K562 (cell line): ENCODE measurements at regions not wholly inside any gene's neighbourhood (a gene's known extent, or its start where the extent isn't known, plus 50 kb on each side); places are given as distances from the start of the nearest gene placed in this dataset.

ENCODE experiments used
- ATAC-seq: fragments of 200-7000 bp; cut with Tn5 transposase; 3 replicates; pipeline ENCODE4 v1.9.1; 2020; ENCODE audit warnings: moderate library complexity
- BruUV-seq: library from RNA; stranded (reverse); fragments of 400-500 nt; replicated peaks from 2 replicates; lab custom pipeline; 2021; lab: Mats Ljungman, UMichigan
- CTCF ChIA-PET: fragments of 300-600 bp; formaldehyde crosslinking; extraction: SDS; loops from one replicate; lab custom pipeline; 2021; ENCODE audit warnings: low intra/inter-chr PET ratio; lab: Yijun Ruan, JAX
- POLR2A ChIA-PET: fragments of 300-600, 350-650 bp; sonication (Branson Sonifier 250); formaldehyde crosslinking; extraction: SDS; loops from one replicate; lab custom pipeline; 2021; ENCODE audit warnings: antibody characterized with exemption, inconsistent platforms; lab: Yijun Ruan, JAX
- DNase-seq, 4 experiments: peaks; one replicate each; pipeline versions ENCODE4 v3.0.0 to v3.0.0-alpha.2; 2011 to 2018; ENCODE audit warnings: low spot score in 3 of 4, mixed read lengths in 3 of 4; ENCODE audit errors: extremely low read depth in 1 of 4
- FAIRE-seq: peaks from 2 replicates; lab custom pipeline; 2011; peaks lifted over from hg19 to GRCh38; lab: Jason Lieb, UNC
- H2AFZ ChIP-seq: 2 replicates; pipeline ENCODE4 v1.6.0; 2011; ENCODE audit warnings: low read depth, low read length, control low read depth, inconsistent platforms
- H3K27ac ChIP-seq: fragments of 200-600 bp; 3 replicates; pipeline ENCODE4 v1.8.0; 2011; ENCODE audit warnings: low read depth, mild to moderate bottlenecking, control low read depth, inconsistent platforms, low read length, moderate library complexity, mixed read lengths; ENCODE audit errors: extremely low read depth
- H3K27me3 ChIP-seq, 2 experiments: fragments of 300-600 bp in 1 of 2; 2 replicates in 1 of 2; 3 replicates in 1 of 2; pipeline versions ENCODE4 v1.6.0 to v1.8.0; 2011; ENCODE audit warnings: inconsistent platforms in 2 of 2, low read length in 2 of 2, mild to moderate bottlenecking in 1 of 2, mixed read lengths in 1 of 2, moderate library complexity in 1 of 2; ENCODE audit not compliant: control insufficient read depth in 2 of 2, insufficient read depth in 2 of 2
- H3K36me3 ChIP-seq: fragments of 300-600 bp; 3 replicates; pipeline ENCODE4 v1.8.0; 2011; ENCODE audit warnings: mild to moderate bottlenecking, low read length, inconsistent platforms; ENCODE audit not compliant: control insufficient read depth, insufficient read depth
- H3K4me1 ChIP-seq, 2 experiments: fragments of 200-600 bp in 1 of 2; replicated peaks in 1 of 2; 2 replicates in 1 of 2; 3 replicates in 1 of 2; pipeline versions ENCODE4 v1.5.1 to v1.8.0; 2011; ENCODE audit warnings: inconsistent platforms in 2 of 2, low read length in 2 of 2, mild to moderate bottlenecking in 1 of 2, mixed read lengths in 1 of 2, moderate library complexity in 1 of 2; ENCODE audit not compliant: control insufficient read depth in 2 of 2, insufficient read depth in 2 of 2
- H3K4me2 ChIP-seq: 2 replicates; pipeline ENCODE4 v1.6.1; 2011; ENCODE audit warnings: low read length, control low read depth, inconsistent platforms, mixed read lengths; ENCODE audit not compliant: insufficient read depth
- H3K4me3 ChIP-seq: fragments of 200-600 bp; sonication (generic), shearing (Covaris generic); 2 replicates; pipeline ENCODE4 v1.5.1; 2016; ENCODE audit warnings: control low read depth, inconsistent platforms
- H3K79me2 ChIP-seq: fragments of 200-600 bp; 3 replicates; pipeline ENCODE4 v1.8.0; 2011; ENCODE audit warnings: low read length, inconsistent platforms; ENCODE audit not compliant: control insufficient read depth, insufficient read depth
- H3K9ac ChIP-seq, 2 experiments: 2 replicates each; pipeline versions ENCODE4 v1.6.0 to v1.6.1; 2011; ENCODE audit warnings: low read depth in 2 of 2, low read length in 2 of 2, control low read depth in 1 of 2, inconsistent platforms in 1 of 2, mild to moderate bottlenecking in 1 of 2, mixed read lengths in 1 of 2; ENCODE audit not compliant: insufficient read depth in 1 of 2
- H3K9me1 ChIP-seq: one replicate; pipeline ENCODE4 v1.6.0; 2011; ENCODE audit warnings: inconsistent platforms, mild to moderate bottlenecking, low read length, moderate library complexity; ENCODE audit not compliant: control insufficient read depth, insufficient read depth
- H3K9me3 ChIP-seq: replicated peaks from 2 replicates; pipeline ENCODE4 v1.5.1; 2011; ENCODE audit warnings: low read depth, low read length, inconsistent platforms; ENCODE audit not compliant: control insufficient read depth, insufficient read depth
- H4K20me1 ChIP-seq: replicated peaks from 2 replicates; pipeline ENCODE4 v1.6.1; 2011; ENCODE audit warnings: low read length, inconsistent platforms, mixed read lengths; ENCODE audit not compliant: control insufficient read depth, insufficient read depth
- BACH1 ChIP-seq: fragments of 200-800 bp; sonication (Bioruptor generic); IDR thresholded peaks from 2 replicates; pipeline ENCODE4 v1.6.1; 2016; ENCODE audit warnings: missing genetic modification characterization, missing compliant biosample characterization
- ETV1 ChIP-seq: fragments of 450-650 bp; conservative IDR thresholded peaks from 2 replicates; pipeline ENCODE4 v1.6.1; 2016; ENCODE audit warnings: missing genetic modification characterization, control low read depth, low read depth, missing compliant biosample characterization
- FOXK2 ChIP-seq, 2 experiments: fragments of 450-650 bp; IDR thresholded peaks in 1 of 2; conservative IDR thresholded peaks in 1 of 2; 2 replicates each; pipeline ENCODE4 v1.6.1; 2016; ENCODE audit warnings: low read depth in 2 of 2, mild to moderate bottlenecking in 1 of 2
- MEF2A ChIP-seq: IDR thresholded peaks from 2 replicates; pipeline ENCODE4 v1.6.1; 2011; ENCODE audit warnings: low read depth, mild to moderate bottlenecking, low read length, moderate library complexity; ENCODE audit not compliant: control insufficient read depth
- ZC3H8 ChIP-seq: fragments of 450-650 bp; IDR thresholded peaks from 2 replicates; pipeline ENCODE4 v1.6.1; 2017
- ZNF165 ChIP-seq: fragments of 250-450 bp; sonication (Bioruptor Pico); IDR thresholded peaks from 2 replicates; pipeline ENCODE4 v1.4.0; 2020; ENCODE audit warnings: borderline replicate concordance
- in situ Hi-C: fragments of 300-500 bp; cut with MboI; formaldehyde crosslinking; loops from 4 replicates; pipeline ENCODE4 v1.15.0; 2018; ENCODE audit warnings: inconsistent platforms, mixed read lengths
- intact Hi-C: fragments of 100-400 bp; cut with micrococcal nuclease; formaldehyde crosslinking; loops from 2 replicates; pipeline ENCODE4 v1.14.2; 2022
- TF ChIP-seq, protein P1 (sequence below): sonication (generic); formaldehyde crosslinking; IDR thresholded peaks from 2 replicates; pipeline ENCODE4 v1.8.1; 2023; ENCODE audit warnings: mild to moderate bottlenecking, missing genetic modification reagents
- TF ChIP-seq, protein P2 (sequence below), 3 experiments: fragments of 200-800 bp in 1 of 3; fragments of 250-450 bp in 1 of 3; fragments of 450-650 bp in 1 of 3; sonication (Bioruptor Pico) in 1 of 3; sonication (Bioruptor generic) in 1 of 3; formaldehyde crosslinking in 1 of 3; IDR thresholded peaks; 2 replicates each; pipeline versions ENCODE4 v1.6.1 to v1.8.0; 2016 to 2022; ENCODE audit warnings: mild to moderate bottlenecking in 2 of 3, missing genetic modification characterization in 2 of 3, missing compliant biosample characterization in 1 of 3, moderate library complexity in 1 of 3

DNA sequence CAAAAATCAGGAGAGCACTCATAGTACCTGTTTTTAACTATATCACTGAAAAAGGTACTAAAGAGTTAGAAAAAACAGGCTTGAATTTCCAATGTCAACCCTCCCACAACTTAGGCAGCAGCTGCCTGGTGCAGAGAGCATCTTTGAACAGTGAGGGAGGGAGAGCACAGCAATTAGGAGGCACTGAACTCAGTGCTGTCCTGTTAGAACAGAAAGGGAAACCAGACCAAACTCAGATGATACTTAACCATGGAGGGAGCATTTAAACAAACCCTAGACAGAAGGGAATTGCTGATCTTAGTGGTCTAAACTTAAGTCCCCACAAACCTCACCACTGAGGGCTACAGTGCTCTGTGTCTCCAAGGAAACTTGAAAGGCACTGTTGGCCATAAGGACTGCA lies 179.2 kb upstream of the AGTR1 start:
- H3K4me2 ChIP-seq: no peak overlapping the region
- POLR2A ChIA-PET: no interaction called here
- ATAC-seq (no peak), FAIRE-seq (no peak), DNase-seq (no peak)
- intact Hi-C loops: no loop called here
- CTCF ChIA-PET: no interaction called here
- H4K20me1 ChIP-seq: no peaks in the 10 kb centered on the region
- no peaks in the 10 kb centered on the region for H3K36me3 ChIP-seq
- in situ Hi-C loops: no loop called here
- H3K9me3 ChIP-seq: no peaks in the 10 kb centered on the region
- no peaks in the 10 kb centered on the region for H3K27me3 ChIP-seq
- H2AFZ ChIP-seq: no peak overlapping the region
- no peak overlapping the region for H3K27ac ChIP-seq
- no peaks in the 10 kb centered on the region for H3K79me2 ChIP-seq
- H3K4me1 ChIP-seq: no peaks in the 10 kb centered on the region
- H3K9ac ChIP-seq: no peak overlapping the region
- BruUV-seq: no TSS peak
- H3K4me3 ChIP-seq: no peak overlapping the region
- no peaks in the 10 kb centered on the region for H3K9me1 ChIP-seq
- TF ChIP-seq, protein P1, sequence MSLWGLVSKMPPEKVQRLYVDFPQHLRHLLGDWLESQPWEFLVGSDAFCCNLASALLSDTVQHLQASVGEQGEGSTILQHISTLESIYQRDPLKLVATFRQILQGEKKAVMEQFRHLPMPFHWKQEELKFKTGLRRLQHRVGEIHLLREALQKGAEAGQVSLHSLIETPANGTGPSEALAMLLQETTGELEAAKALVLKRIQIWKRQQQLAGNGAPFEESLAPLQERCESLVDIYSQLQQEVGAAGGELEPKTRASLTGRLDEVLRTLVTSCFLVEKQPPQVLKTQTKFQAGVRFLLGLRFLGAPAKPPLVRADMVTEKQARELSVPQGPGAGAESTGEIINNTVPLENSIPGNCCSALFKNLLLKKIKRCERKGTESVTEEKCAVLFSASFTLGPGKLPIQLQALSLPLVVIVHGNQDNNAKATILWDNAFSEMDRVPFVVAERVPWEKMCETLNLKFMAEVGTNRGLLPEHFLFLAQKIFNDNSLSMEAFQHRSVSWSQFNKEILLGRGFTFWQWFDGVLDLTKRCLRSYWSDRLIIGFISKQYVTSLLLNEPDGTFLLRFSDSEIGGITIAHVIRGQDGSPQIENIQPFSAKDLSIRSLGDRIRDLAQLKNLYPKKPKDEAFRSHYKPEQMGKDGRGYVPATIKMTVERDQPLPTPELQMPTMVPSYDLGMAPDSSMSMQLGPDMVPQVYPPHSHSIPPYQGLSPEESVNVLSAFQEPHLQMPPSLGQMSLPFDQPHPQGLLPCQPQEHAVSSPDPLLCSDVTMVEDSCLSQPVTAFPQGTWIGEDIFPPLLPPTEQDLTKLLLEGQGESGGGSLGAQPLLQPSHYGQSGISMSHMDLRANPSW (CRISPR knock-in tag): no peak
- TF ChIP-seq BACH1: no peak
- TF ChIP-seq ZNF165: no peak
- TF ChIP-seq FOXK2 (conservative IDR thresholded peaks at IDR 0.05 in 1 of 2, IDR thresholded peaks at IDR 0.05 in 1 of 2; ENCODE audit: low read depth in 2 of 2): no peak
- TF ChIP-seq MEF2A: no peak
- TF ChIP-seq, protein P2, sequence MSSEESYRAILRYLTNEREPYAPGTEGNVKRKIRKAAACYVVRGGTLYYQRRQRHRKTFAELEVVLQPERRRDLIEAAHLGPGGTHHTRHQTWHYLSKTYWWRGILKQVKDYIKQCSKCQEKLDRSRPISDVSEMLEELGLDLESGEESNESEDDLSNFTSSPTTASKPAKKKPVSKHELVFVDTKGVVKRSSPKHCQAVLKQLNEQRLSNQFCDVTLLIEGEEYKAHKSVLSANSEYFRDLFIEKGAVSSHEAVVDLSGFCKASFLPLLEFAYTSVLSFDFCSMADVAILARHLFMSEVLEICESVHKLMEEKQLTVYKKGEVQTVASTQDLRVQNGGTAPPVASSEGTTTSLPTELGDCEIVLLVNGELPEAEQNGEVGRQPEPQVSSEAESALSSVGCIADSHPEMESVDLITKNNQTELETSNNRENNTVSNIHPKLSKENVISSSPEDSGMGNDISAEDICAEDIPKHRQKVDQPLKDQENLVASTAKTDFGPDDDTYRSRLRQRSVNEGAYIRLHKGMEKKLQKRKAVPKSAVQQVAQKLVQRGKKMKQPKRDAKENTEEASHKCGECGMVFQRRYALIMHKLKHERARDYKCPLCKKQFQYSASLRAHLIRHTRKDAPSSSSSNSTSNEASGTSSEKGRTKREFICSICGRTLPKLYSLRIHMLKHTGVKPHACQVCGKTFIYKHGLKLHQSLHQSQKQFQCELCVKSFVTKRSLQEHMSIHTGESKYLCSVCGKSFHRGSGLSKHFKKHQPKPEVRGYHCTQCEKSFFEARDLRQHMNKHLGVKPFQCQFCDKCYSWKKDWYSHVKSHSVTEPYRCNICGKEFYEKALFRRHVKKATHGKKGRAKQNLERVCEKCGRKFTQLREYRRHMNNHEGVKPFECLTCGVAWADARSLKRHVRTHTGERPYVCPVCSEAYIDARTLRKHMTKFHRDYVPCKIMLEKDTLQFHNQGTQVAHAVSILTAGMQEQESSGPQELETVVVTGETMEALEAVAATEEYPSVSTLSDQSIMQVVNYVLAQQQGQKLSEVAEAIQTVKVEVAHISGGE (CRISPR knock-in tag; IDR thresholded peaks at IDR 0.05): no peak
- no peak for TF ChIP-seq ETV1
- TF ChIP-seq ZC3H8: no peak
